ENCODE measurements at regions not wholly inside any gene's neighbourhood (a gene's known extent, or its start where the extent isn't known, plus 50 kb on each side); places are given as distances from the start of the nearest gene placed in this dataset.

- no peak for DNase-seq (ENCODE audit: extremely low spot score, unreplicated experiment)
- no peak overlapping the region for H3K4me3 Mint-ChIP-seq (ENCODE audit: unreplicated experiment)
- peaks cover 7% of the 10 kb centered on the region for H3K4me1 Mint-ChIP-seq (ENCODE audit: unreplicated experiment)
- TF ChIP-seq CTCF (IDR thresholded peaks at IDR 0.05) = no peak
- H3K36me3 Mint-ChIP-seq (ENCODE audit: unreplicated experiment) = no peaks in the 10 kb centered on the region
- no peaks in the 10 kb centered on the region for H3K27me3 Mint-ChIP-seq (ENCODE audit: unreplicated experiment)
- H3K27ac Mint-ChIP-seq (ENCODE audit: unreplicated experiment) = no peak overlapping the region
- peaks cover 8% of the 10 kb centered on the region for H3K9me3 Mint-ChIP-seq (ENCODE audit: unreplicated experiment)
Measured at GRCh38 chr7:84941936-84942335, 244.9 kb downstream of the SEMA3D start.

GRCh38 chr7:84941291-84941690, 245.6 kb downstream of the SEMA3D start:
- DNase-seq (ENCODE audit: extremely low spot score, unreplicated experiment) = no peak
- peaks cover 2% of the 10 kb centered on the region for H3K4me1 Mint-ChIP-seq (ENCODE audit: unreplicated experiment)
- no peak for TF ChIP-seq CTCF (IDR thresholded peaks at IDR 0.05)
- H3K27me3 Mint-ChIP-seq (ENCODE audit: unreplicated experiment) = no peaks in the 10 kb centered on the region
- H3K9me3 Mint-ChIP-seq (ENCODE audit: unreplicated experiment) = peaks cover 8% of the 10 kb centered on the region
- no peaks in the 10 kb centered on the region for H3K36me3 Mint-ChIP-seq (ENCODE audit: unreplicated experiment)
- H3K27ac Mint-ChIP-seq (ENCODE audit: unreplicated experiment) = no peak overlapping the region
- no peak overlapping the region for H3K4me3 Mint-ChIP-seq (ENCODE audit: unreplicated experiment)

GRCh38 chr7:84939888-84940287, 247.0 kb downstream of the SEMA3D start:
- Mint-ChIP-seq H3K27ac (ENCODE audit: unreplicated experiment) (no peak overlapping the region), H3K4me1 (ENCODE audit: unreplicated experiment) (peaks cover 2% of the 10 kb centered on the region), H3K9me3 (ENCODE audit: unreplicated experiment) (peaks cover 8% of the 10 kb centered on the region), H3K27me3 (ENCODE audit: unreplicated experiment) (no peaks in the 10 kb centered on the region), H3K36me3 (ENCODE audit: unreplicated experiment) (no peaks in the 10 kb centered on the region), H3K4me3 (ENCODE audit: unreplicated experiment) (no peak overlapping the region)
- no peak for DNase-seq (ENCODE audit: extremely low spot score, unreplicated experiment)
- no peak for TF ChIP-seq CTCF (IDR thresholded peaks at IDR 0.05)

GRCh38 chr7:84939442-84939841, 247.4 kb downstream of the SEMA3D start:
- no peak for DNase-seq (ENCODE audit: extremely low spot score, unreplicated experiment)
- TF ChIP-seq CTCF (IDR thresholded peaks at IDR 0.05) = no peak
- Mint-ChIP-seq H3K4me1 (ENCODE audit: unreplicated experiment) (peaks cover 3% of the 10 kb centered on the region), H3K9me3 (ENCODE audit: unreplicated experiment) (peaks cover 8% of the 10 kb centered on the region), H3K27ac (ENCODE audit: unreplicated experiment) (no peak overlapping the region), H3K36me3 (ENCODE audit: unreplicated experiment) (no peaks in the 10 kb centered on the region), H3K27me3 (ENCODE audit: unreplicated experiment) (no peaks in the 10 kb centered on the region), H3K4me3 (ENCODE audit: unreplicated experiment) (no peak overlapping the region)

- no peak for DNase-seq (ENCODE audit: extremely low spot score, unreplicated experiment)
- Mint-ChIP-seq H3K9me3 (ENCODE audit: unreplicated experiment) (peaks cover 10% of the 10 kb centered on the region), H3K36me3 (ENCODE audit: unreplicated experiment) (peaks cover 5% of the 10 kb centered on the region), H3K4me3 (ENCODE audit: unreplicated experiment) (no peak overlapping the region), H3K27me3 (ENCODE audit: unreplicated experiment) (no peaks in the 10 kb centered on the region), H3K4me1 (ENCODE audit: unreplicated experiment) (no peaks in the 10 kb centered on the region), H3K27ac (ENCODE audit: unreplicated experiment) (no peak overlapping the region)
- no peak for TF ChIP-seq CTCF (IDR thresholded peaks at IDR 0.05)
Measured at GRCh38 chr7:84924353-84924752, 262.5 kb downstream of the SEMA3D start.

Measured in osteocyte (in vitro differentiated cells).